ENCODE measurements at regions not wholly inside any gene's neighbourhood (a gene's known extent, or its start where the extent isn't known, plus 50 kb on each side); places are given as distances from the start of the nearest gene placed in this dataset.

- TF ChIP-seq BHLHE40 (IDR thresholded peaks at IDR 0.05; ENCODE audit: low read depth, low read length) (no peak), REST (IDR thresholded peaks at IDR 0.05) (no peak), CTCF (IDR thresholded peaks at IDR 0.05) (no peak), FOSL2 (IDR thresholded peaks at IDR 0.05) (no peak), FOSL2 (CRISPR knock-in tag; IDR thresholded peaks at IDR 0.05) (no peak), POLR2A (IDR thresholded peaks at IDR 0.05; ENCODE audit: low read length) (no peak), SMC3 (IDR thresholded peaks at IDR 0.05) (no peak)
Measured at GRCh38 chr12:88880051-88880450, 299.8 kb upstream of the KITLG start.
